ENCODE measurements at regions not wholly inside any gene's neighbourhood (a gene's known extent, or its start where the extent isn't known, plus 50 kb on each side); places are given as distances from the start of the nearest gene placed in this dataset.

DNA sequence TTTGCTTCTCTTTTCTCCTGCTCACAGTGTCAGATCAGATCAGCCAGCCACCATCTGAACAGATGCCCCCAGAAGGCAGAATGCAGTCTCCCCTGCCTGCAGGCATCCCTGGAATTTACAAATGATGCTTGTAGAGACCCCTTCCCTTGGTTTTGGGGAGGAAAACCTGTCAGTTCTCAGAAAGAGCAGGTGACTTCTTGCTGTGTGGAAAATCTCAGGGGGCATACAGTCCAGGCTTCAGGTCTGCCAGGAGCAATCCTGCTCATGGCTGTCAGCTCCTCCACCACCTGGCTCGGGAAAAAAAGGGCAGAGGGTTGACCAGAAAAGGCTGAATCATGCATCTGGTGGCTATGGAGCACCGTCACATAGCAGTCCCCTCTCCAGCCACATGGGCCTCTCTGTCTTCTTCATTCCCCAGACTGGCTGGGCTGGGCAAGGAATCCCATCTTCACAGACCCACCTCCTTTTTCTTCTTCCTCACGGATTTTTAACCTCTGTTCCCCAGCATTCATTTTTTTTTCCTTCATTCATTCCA, 107.0 kb downstream of the KCNF1 start:
- no peak for DNase-seq

- no peak for DNase-seq
Measured at GRCh38 chr2:11019614-11020013, 107.9 kb downstream of the KCNF1 start.

DNA sequence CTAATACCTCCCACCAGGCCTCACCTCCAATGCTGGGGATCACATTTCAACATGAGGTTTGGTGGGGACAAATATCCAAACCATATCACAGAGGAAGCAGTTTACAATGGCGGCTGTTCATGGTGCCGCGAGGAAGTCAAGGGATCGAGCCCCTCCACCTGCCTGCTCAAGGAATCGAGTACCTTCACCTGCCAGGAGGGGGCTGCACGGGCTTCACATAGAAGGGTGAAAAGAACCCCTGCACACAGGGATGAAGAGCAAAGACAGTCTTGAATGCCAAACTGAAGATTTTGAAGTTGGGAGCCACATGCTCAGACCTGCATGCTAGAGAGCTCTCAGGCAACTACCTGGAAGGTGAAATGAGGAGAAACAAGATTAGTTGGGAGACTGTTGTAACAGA, 110.3 kb downstream of the KCNF1 start:
- no peak for DNase-seq

- DNase-seq: no peak
Measured at GRCh38 chr2:11022591-11023273, 111.0 kb downstream of the KCNF1 start.

GRCh38 chr2:11023326-11024258, 111.9 kb downstream of the KCNF1 start:
- no peak for DNase-seq

DNA sequence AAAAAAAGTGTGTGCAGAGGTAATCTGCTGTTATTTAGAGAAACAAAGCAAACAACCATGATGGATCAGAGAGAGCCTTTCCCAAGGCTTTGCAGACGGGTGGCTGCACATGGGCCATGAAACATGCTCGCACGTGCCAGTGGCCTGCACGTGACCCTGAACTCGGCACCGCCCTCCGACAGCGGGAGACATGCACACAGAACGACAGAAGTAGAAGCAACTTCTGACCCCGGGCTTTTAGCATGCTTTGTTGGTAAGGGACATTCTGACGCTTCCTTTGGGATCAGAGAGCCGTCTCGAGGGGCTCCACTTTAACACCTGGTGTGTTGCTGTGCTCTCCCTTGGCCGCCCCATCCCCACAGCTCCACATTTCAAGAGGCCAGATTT, 112.5 kb downstream of the KCNF1 start:
- DNase-seq: peak; percentile 31

DNA sequence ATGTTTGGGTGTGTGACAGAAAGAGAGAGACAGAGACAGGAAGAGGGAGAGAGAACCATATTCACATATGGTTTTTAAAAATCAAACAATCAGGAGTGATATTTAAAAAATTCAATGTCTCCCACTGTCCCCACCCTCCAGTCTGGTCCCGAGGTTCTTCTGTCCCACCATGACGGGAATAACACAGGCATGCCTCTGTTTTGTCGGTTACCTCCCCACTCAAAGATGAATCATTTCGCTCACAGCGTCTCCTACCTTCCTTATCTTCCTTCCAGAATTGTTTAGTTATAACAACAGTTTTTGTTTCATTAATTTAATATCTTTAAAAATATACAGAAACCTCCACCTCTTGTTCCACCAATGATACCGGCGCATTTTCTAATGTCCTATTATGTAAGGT, 113.0 kb downstream of the KCNF1 start:
- no peak for DNase-seq

GRCh38 chr2:11026286-11026921, 114.7 kb downstream of the KCNF1 start:
- DNase-seq: peak; percentile 45

- DNase-seq: no peak
Measured at GRCh38 chr2:11027195-11027594, 115.5 kb downstream of the KCNF1 start.

DNA sequence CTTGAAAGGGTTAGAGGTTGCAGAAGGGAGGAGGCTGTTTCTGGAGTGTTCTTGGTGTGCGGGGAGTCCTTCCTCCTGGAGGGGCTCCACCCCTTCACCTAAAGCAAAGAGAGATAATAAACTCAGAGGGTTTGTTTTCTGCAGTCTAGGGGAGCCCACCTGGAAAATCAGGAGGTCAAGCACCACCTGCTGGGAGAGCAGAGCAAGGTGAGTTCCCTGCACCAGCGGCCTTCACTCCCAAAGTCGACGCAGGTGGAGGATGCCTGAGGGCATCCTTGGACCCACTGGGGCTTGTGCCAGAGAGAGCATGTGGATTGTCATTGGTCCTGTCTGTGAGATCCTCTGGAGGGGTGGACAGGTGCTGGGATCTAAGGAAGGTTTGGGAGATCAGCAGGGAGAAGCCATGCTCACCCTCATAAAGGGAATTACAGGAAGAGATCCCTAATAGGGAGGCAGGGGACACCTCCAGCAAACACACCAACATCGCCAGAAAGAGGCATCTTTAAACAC, 116.7 kb downstream of the KCNF1 start:
- DNase-seq: no peak

DNA sequence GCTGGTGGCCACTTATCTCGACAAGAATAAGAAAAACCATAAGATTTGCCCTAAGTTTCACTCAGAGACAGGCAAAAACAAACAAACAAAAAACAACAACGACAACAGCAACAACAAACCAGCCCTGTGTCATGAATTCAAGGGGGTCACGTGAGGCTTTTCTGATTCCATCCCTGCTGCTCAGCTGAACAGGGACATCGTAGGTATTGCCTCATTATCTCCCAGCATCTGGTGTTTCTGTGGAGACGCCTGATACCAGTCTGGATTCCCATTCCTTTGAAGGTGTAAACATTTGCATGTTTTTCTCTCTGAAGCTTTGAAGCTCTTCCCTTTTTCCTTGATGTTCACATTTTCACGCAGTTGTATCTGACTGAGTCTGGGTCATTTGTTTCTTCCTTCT, 117.4 kb downstream of the KCNF1 start:
- no peak for DNase-seq

- no peak for DNase-seq
Measured at GRCh38 chr2:11030036-11030435, 118.3 kb downstream of the KCNF1 start.

- no peak for DNase-seq
Measured at GRCh38 chr2:11030909-11031308, 119.2 kb downstream of the KCNF1 start.

DNA sequence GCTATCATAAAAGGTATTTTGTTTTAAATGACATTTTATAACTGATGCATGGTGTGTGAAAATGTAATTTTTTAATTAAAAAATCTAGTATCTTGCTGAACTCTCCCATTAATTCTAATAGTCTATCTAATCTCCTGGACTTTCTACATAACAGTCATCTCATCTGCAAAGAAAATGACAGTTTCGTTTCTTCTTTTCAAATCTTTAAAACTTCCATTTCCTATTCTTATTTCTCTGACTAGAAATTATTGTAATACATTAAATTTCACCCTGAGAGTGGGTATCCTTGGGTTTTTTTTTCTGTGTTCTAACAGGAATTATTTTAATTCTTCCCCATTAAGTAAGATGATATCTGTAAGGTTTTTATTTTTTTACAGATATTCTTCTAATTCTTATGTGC, 120.1 kb downstream of the KCNF1 start:
- no peak for DNase-seq

DNA sequence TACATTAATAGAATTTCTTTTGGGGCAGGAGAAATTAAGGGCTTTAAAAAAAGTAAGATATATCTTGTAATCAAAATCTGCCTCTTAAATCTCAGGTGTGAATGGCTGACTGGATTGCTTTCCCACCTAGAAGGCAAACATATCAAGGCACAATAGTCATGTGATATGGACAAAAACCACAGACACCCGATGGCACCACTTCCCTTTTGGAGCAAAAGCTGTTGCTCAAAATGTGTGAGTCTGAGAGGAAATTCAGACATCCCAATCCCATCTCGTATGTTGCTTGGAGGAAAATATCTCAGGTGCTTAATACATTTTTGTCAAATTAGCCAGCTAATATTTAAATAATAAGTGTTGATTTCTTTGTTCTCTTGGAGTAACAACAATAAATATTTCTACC, 120.7 kb downstream of the KCNF1 start:
- no peak for DNase-seq

- DNase-seq: no peak
Measured at GRCh38 chr2:11033114-11033513, 121.4 kb downstream of the KCNF1 start.

GRCh38 chr2:11038641-11039040, 116.6 kb upstream of the SLC66A3 start:
- DNase-seq: no peak

GRCh38 chr2:11040992-11041391, 114.3 kb upstream of the SLC66A3 start:
- no peak for DNase-seq

DNA sequence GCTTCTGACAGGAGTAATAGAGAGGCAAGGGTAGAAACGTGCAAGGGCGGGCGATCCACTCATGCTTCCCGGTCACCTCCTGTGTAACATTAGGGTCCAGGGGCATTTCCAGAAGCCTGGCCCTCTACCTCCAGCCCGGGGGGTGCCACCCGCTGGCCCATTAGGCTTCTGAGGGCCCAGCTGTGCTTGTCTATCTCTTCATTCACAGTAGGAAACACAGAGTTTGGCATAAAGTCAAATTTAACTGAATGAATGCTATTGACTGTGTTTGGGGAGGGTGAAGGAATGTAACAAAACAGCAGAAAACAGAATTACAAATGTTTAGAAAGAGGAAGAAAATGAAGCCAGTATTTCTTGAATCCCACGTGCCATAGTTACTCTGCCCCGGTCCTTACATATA, 112.4 kb upstream of the SLC66A3 start:
- no peak for DNase-seq

DNA sequence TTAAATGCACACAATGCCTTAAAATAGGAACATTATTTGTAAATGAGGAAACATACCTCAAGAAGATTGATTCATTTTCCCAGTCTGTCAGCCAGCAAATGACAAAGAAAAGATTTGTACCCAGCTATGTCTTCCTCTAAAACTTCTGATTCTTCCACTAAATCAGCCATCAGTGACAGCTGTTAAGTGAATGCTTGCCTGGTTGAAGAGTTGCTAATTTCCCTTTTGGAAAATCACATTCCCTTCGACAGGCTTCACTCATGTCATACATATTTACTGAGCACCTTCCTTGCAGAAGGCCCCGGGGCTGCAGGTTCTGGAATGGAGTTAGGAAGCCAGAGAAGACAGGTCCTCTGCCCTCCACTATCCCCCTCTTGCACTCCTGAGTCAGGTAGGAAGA, 112.0 kb upstream of the SLC66A3 start:
- no peak for DNase-seq

GRCh38 chr2:11044201-11044600, 111.1 kb upstream of the SLC66A3 start:
- no peak for DNase-seq

GRCh38 chr2:11045294-11045693, 110.0 kb upstream of the SLC66A3 start:
- DNase-seq: no peak

DNA sequence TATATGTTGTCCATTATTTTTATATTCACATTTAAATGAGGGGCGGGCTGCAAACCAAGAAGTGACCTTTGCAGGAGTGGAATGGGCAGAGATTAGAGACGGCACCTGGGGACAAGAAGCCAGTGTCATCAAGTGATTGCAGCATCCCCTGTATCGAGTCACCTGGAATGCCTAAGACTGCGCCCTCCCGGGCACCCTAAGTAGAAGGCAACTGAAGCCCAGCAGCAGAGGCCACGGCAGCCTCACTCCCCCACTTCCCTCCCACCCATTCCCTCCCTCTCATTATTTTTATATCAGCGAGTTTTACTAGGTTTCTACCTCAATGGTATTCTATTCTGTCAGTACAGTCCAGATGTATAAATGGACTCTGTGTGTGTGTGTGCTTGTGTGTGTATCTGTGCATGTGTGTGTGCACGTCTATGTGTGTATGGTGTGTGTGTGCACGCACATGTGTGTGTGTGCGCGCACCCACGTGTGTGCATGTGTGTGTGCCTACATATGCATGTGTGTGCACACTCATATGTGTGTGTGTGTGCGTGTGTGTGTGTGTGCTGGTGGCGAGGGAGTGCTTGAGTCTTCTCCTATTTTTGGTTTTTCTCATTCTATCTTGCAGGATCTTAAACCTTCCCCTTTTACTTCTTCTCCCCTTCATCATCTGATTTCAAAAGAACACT, 106.8 kb upstream of the SLC66A3 start:
- no peak for DNase-seq
